Lower leg skin (tissue), 4 donors: ENCODE measurements at regions not wholly inside any gene's neighbourhood (a gene's known extent, or its start where the extent isn't known, plus 50 kb on each side); places are given as distances from the start of the nearest gene placed in this dataset.

Experiments
- DNase-seq, 2 donors: peaks; one replicate each; pipeline ENCODE4 v3.0.0-alpha.2; 2019; ENCODE audit warnings: low spot score in 2 of 2
- H3K4me3 ChIP-seq: fragments of 200-600 bp; sonication (generic); 2 replicates; pipeline ENCODE4 v1.5.1; 2017; ENCODE audit warnings: mild to moderate bottlenecking, low read depth; ENCODE audit not compliant: poor library complexity, severe bottlenecking
- POLR2A ChIP-seq, 2 donors: fragments of 450-650 bp; IDR thresholded peaks; one replicate each; pipeline ENCODE4 v1.6.1; 2016 to 2017; ENCODE audit warnings: antibody characterized with exemption in 2 of 2, mild to moderate bottlenecking in 1 of 2, moderate library complexity in 1 of 2
- WGBS, 2 donors: methylation state at CpG; one replicate each; pipeline ENCODE4 v1.1.5; 2018; 5-methylcytosine and 5-hydroxymethylcytosine counted together
- intact Hi-C: fragments of 100-400 bp; cut with DNase I; formaldehyde crosslinking; loops from one replicate; pipeline ENCODE4 v1.15.0; 2023; ENCODE audit warnings: low total_unique reads
- TF ChIP-seq, protein P1 (sequence below), 3 donors: fragments of 450-650 bp; IDR thresholded peaks; one replicate each; pipeline ENCODE4 v1.5.1; 2016; ENCODE audit warnings: antibody characterized with exemption in 3 of 3, mild to moderate bottlenecking in 3 of 3, moderate library complexity in 2 of 3

DNA sequence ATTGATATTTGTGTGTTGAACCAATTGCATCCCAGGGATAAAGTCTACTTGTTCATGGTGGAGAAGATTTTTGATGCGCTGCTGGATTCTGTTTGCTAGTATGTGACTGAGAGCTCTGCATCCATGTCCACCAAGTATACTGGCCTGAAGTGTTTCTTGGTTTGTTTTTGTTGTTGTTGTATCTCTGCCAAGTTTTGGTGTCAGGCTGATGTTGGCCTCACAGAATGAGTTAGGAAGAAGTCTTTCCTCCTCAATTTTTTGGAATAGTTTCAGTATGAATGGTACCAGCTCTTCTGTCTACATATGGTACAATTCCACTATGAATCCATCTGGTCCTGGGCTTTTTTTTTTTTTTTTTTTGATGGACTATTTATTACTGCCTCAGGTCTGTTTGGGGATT, 50.9 kb upstream of the OSTN start:
- DNase-seq, result no peak
- TF ChIP-seq, protein P1, sequence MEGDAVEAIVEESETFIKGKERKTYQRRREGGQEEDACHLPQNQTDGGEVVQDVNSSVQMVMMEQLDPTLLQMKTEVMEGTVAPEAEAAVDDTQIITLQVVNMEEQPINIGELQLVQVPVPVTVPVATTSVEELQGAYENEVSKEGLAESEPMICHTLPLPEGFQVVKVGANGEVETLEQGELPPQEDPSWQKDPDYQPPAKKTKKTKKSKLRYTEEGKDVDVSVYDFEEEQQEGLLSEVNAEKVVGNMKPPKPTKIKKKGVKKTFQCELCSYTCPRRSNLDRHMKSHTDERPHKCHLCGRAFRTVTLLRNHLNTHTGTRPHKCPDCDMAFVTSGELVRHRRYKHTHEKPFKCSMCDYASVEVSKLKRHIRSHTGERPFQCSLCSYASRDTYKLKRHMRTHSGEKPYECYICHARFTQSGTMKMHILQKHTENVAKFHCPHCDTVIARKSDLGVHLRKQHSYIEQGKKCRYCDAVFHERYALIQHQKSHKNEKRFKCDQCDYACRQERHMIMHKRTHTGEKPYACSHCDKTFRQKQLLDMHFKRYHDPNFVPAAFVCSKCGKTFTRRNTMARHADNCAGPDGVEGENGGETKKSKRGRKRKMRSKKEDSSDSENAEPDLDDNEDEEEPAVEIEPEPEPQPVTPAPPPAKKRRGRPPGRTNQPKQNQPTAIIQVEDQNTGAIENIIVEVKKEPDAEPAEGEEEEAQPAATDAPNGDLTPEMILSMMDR (IDR thresholded peaks at IDR 0.05), result no peak
- no peak for TF ChIP-seq POLR2A (IDR thresholded peaks at IDR 0.05)
- no peak overlapping the region for H3K4me3 ChIP-seq
- WGBS, 2 donors, result 90 to 100% methylated on average over 1 of the region's 1 CpG
- intact Hi-C loops, result no loop called here

DNA sequence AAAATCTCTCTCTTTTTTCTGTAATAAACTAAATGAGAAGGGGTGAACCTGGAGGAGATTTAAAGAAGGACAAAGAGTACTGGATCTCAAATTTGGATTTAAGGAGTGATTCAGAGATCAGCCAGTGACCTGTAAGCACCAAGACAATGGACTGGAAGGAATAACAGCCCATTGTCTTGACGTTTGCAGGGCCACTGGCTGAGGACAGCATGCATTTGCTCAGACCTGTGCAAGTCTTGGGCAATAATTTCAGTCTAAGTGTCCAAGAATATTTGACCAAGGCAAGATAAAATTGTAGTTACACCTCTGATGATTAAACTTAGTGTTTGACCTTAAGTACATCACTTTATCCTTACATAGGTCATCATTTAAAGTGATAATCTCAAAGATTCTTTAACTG, 55.8 kb upstream of the OSTN start:
- intact Hi-C loops, result no loop called here
- no peak overlapping the region for H3K4me3 ChIP-seq
- TF ChIP-seq POLR2A (IDR thresholded peaks at IDR 0.05), result no peak
- TF ChIP-seq, protein P1 (IDR thresholded peaks at IDR 0.05), result no peak
- no peak for DNase-seq
- WGBS, 2 donors, result 41 to 50% methylated on average over 1 of the region's 1 CpG

DNA sequence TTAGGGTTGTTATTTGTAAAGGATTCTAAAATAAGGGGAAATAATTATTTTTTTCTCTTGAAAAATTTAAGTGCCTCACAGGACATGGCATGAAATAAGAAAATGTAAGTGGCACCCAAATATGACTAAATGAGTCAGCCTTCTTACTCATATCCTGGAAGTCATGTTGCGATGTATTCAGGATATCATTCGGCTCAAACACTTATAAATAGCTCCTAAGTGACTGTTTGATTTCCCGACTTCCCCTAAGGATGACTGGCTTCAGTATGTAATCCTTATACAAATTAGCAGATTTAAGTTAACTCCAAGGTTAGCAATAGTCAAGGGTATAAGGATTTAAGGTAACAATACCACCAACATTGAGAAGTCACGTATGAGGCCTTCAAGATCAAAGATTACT, 57.3 kb upstream of the OSTN start:
- 54 to 56% methylated on average over 4 of the region's 4 CpGs for WGBS, 2 donors
- DNase-seq, result no peak
- TF ChIP-seq, protein P1 (IDR thresholded peaks at IDR 0.05), result no peak
- TF ChIP-seq POLR2A (IDR thresholded peaks at IDR 0.05), result no peak
- no peak overlapping the region for H3K4me3 ChIP-seq
- intact Hi-C loops, result no loop called here

DNA sequence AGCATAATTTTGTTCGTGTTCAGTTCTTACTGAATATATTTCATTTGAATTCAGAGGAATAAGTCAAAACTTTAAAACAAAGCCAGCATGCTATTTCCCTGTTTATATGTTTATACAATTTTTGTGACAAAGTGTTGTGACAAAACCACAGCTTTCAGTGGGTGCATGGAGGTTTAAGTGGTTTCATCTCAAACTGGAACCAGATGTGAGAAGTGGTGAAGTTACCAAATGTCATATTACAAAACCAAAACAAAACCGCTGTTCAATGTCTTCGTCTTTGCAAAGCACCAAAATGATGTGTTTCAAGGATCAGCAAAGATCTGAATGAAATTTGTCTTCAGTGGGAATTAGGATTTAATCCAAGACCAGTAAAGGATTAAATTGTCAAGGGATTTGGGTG, 59.3 kb upstream of the OSTN start:
- WGBS, 2 donors, result 76 to 81% methylated on average over 3 of the region's 3 CpGs
- no peak overlapping the region for H3K4me3 ChIP-seq
- intact Hi-C loops, result no loop called here
- no peak for TF ChIP-seq POLR2A (IDR thresholded peaks at IDR 0.05)
- TF ChIP-seq, protein P1 (IDR thresholded peaks at IDR 0.05), result no peak
- no peak for DNase-seq

DNA sequence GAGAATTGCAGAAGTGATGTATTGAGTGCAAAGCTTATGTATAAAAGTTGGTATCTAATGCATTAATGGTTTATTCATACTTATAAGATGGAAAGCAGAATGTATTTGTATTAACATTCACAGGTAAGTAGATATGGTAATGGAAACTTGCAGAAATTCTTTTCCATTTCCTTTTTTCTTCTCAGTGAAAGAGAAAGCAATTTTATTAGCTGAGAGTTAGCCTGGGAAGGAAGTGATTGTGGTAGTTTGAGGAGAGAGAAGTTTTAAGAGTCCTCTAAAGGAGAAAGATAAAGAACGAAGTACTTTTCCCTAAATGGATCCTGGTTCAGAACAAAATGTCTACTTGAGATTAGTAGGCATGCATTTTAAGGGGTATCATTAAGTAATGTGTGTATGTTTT, 60.1 kb upstream of the OSTN start:
- TF ChIP-seq, protein P1 (IDR thresholded peaks at IDR 0.05), result no peak
- TF ChIP-seq POLR2A (IDR thresholded peaks at IDR 0.05), result no peak
- DNase-seq, result no peak
- no peak overlapping the region for H3K4me3 ChIP-seq
- intact Hi-C loops, result no loop called here
- 70 to 72% methylated on average over 1 of the region's 1 CpG for WGBS, 2 donors

GRCh38 chr3:191137708-191138107, 61.3 kb upstream of the OSTN start:
- WGBS, 2 donors, result 89 to 92% methylated on average over 1 of the region's 1 CpG
- DNase-seq, result no peak
- intact Hi-C loops, result no loop called here
- TF ChIP-seq POLR2A (IDR thresholded peaks at IDR 0.05), result no peak
- TF ChIP-seq, protein P1 (IDR thresholded peaks at IDR 0.05), result no peak
- H3K4me3 ChIP-seq, result no peak overlapping the region
